ENCODE measurements at regions not wholly inside any gene's neighbourhood (a gene's known extent, or its start where the extent isn't known, plus 50 kb on each side); places are given as distances from the start of the nearest gene placed in this dataset.

DNA sequence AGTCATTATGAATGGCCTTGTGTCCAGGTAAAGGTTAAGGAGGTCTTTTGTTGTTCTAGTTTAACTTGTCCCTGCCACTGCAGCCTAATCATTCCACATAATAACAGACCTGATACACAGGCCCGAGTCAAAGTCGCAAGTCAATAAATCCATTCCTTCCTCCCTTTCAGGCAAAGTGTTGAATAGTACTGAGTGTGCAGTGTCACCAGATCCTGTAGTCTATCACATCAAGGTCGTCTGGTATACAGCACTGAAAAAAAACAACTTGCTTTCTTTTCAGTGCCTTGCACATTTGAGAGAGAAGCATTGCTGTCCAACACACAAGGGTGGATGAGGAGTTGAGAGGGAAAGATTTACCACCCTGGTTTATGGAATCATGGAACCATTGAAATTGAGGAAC is 606.2 kb downstream of the BCL11A start:
- no peak for TF ChIP-seq YY1 (IDR thresholded peaks at IDR 0.05; ENCODE audit: insufficient read depth, insufficient read length)
- no peak for TF ChIP-seq ZNF274 (IDR thresholded peaks at IDR 0.05; ENCODE audit: low read depth, low read length)
- TF ChIP-seq SUZ12 (IDR thresholded peaks at IDR 0.05; ENCODE audit: extremely low read depth, insufficient read depth, insufficient read length): no peak
